NT2/D1 (cell line): ENCODE measurements at regions not wholly inside any gene's neighbourhood (a gene's known extent, or its start where the extent isn't known, plus 50 kb on each side); places are given as distances from the start of the nearest gene placed in this dataset.

ENCODE experiments used
- DNase-seq: peaks from one replicate; pipeline ENCODE4 v3.0.0-alpha.2; 2011; ENCODE audit warnings: low read depth, low spot score
- H3K27me3 ChIP-seq: 2 replicates; pipeline ENCODE4 v1.6.0; 2011; ENCODE audit warnings: mild to moderate bottlenecking; ENCODE audit not compliant: insufficient read length, insufficient read depth
- H3K36me3 ChIP-seq: 2 replicates; pipeline ENCODE4 v1.6.1; 2011; ENCODE audit warnings: mild to moderate bottlenecking, low read length, mixed read lengths; ENCODE audit not compliant: insufficient read depth, insufficient read length
- H3K4me1 ChIP-seq: 2 replicates; pipeline ENCODE4 v1.5.1; 2011; ENCODE audit not compliant: insufficient read depth, insufficient read length
- H3K4me3 ChIP-seq: 2 replicates; pipeline ENCODE4 v1.5.1; 2011; ENCODE audit warnings: low read depth; ENCODE audit not compliant: insufficient read length
- H3K9ac ChIP-seq: 2 replicates; pipeline ENCODE4 v1.6.0; 2011; ENCODE audit warnings: low read depth; ENCODE audit not compliant: insufficient read length
- H3K9me3 ChIP-seq: 2 replicates; pipeline ENCODE4 v1.5.1; 2011; ENCODE audit warnings: mild to moderate bottlenecking, low read length; ENCODE audit not compliant: insufficient read depth
- SUZ12 ChIP-seq: IDR thresholded peaks from 2 replicates; pipeline ENCODE4 v1.6.1; 2011; ENCODE audit not compliant: insufficient read length, insufficient read depth; ENCODE audit errors: extremely low read depth
- YY1 ChIP-seq: IDR thresholded peaks from 2 replicates; pipeline ENCODE4 v1.6.1; 2011; ENCODE audit not compliant: insufficient read length, insufficient read depth
- ZNF274 ChIP-seq: IDR thresholded peaks from 2 replicates; pipeline ENCODE4 v1.6.1; 2011; ENCODE audit warnings: mild to moderate bottlenecking, low read depth, low read length

GRCh38 chr12:125606312-125606711 lies 541.1 kb downstream of the AACS start:
- no peak overlapping the region for H3K9ac ChIP-seq
- no peaks in the 10 kb centered on the region for H3K9me3 ChIP-seq
- no peak for TF ChIP-seq ZNF274
- H3K4me3 ChIP-seq = no peak overlapping the region
- no peak for DNase-seq
- H3K4me1 ChIP-seq = no peaks in the 10 kb centered on the region
- no peaks in the 10 kb centered on the region for H3K36me3 ChIP-seq
- H3K27me3 ChIP-seq = no peaks in the 10 kb centered on the region

GRCh38 chr12:125610292-125610691 lies 545.1 kb downstream of the AACS start:
- no peak overlapping the region for H3K4me3 ChIP-seq
- DNase-seq = no peak
- no peak for TF ChIP-seq SUZ12

GRCh38 chr12:125610971-125611370 lies 545.7 kb downstream of the AACS start:
- H3K36me3 ChIP-seq = no peaks in the 10 kb centered on the region
- no peak overlapping the region for H3K4me3 ChIP-seq
- H3K9ac ChIP-seq = no peak overlapping the region
- DNase-seq = no peak
- no peaks in the 10 kb centered on the region for H3K27me3 ChIP-seq
- no peaks in the 10 kb centered on the region for H3K4me1 ChIP-seq
- no peaks in the 10 kb centered on the region for H3K9me3 ChIP-seq
- TF ChIP-seq YY1 = no peak
- no peak for TF ChIP-seq ZNF274
- TF ChIP-seq SUZ12 = no peak

More at GRCh38 chr12:125610292-125610691, 545.1 kb downstream of the AACS start:
- Histone ChIP-seq H3K4me1 (no peaks in the 10 kb centered on the region), H3K27me3 (no peaks in the 10 kb centered on the region), H3K9me3 (no peaks in the 10 kb centered on the region), H3K9ac (no peak overlapping the region), H3K36me3 (no peaks in the 10 kb centered on the region)

- DNase-seq = no peak
- Histone ChIP-seq H3K4me1 (no peaks in the 10 kb centered on the region), H3K36me3 (no peaks in the 10 kb centered on the region), H3K9me3 (no peaks in the 10 kb centered on the region), H3K9ac (no peak overlapping the region), H3K4me3 (no peak overlapping the region), H3K27me3 (no peaks in the 10 kb centered on the region)
- no peak for TF ChIP-seq ZNF274
- no peak for TF ChIP-seq SUZ12
- no peak for TF ChIP-seq YY1
Measured at GRCh38 chr12:125614058-125614457, 548.8 kb downstream of the AACS start.

GRCh38 chr12:125619723-125620122 lies 554.5 kb downstream of the AACS start:
- no peak for DNase-seq
- Histone ChIP-seq H3K4me3 (no peak overlapping the region), H3K27me3 (no peaks in the 10 kb centered on the region), H3K4me1 (no peaks in the 10 kb centered on the region), H3K9me3 (no peaks in the 10 kb centered on the region), H3K9ac (no peak overlapping the region), H3K36me3 (no peaks in the 10 kb centered on the region)
- TF ChIP-seq YY1 (no peak), ZNF274 (no peak), SUZ12 (no peak)

GRCh38 chr12:125633686-125634085 lies 568.5 kb downstream of the AACS start:
- Histone ChIP-seq H3K27me3 (no peaks in the 10 kb centered on the region), H3K9ac (no peak overlapping the region), H3K4me1 (no peaks in the 10 kb centered on the region), H3K9me3 (no peaks in the 10 kb centered on the region), H3K36me3 (no peaks in the 10 kb centered on the region), H3K4me3 (no peak overlapping the region)
- TF ChIP-seq SUZ12 (no peak), YY1 (no peak), ZNF274 (no peak)
- DNase-seq = no peak

GRCh38 chr12:125634813-125635212 lies 569.6 kb downstream of the AACS start:
- Histone ChIP-seq H3K36me3 (no peaks in the 10 kb centered on the region), H3K9ac (no peak overlapping the region), H3K4me3 (no peak overlapping the region), H3K4me1 (no peaks in the 10 kb centered on the region), H3K27me3 (no peaks in the 10 kb centered on the region), H3K9me3 (no peaks in the 10 kb centered on the region)
- DNase-seq = no peak
- TF ChIP-seq YY1 (no peak), ZNF274 (no peak), SUZ12 (no peak)

- H3K9ac ChIP-seq = no peak overlapping the region
- DNase-seq = no peak
- TF ChIP-seq ZNF274 (no peak), SUZ12 (no peak), YY1 (no peak)
- no peak overlapping the region for H3K4me3 ChIP-seq
- H3K36me3 ChIP-seq = no peaks in the 10 kb centered on the region
- H3K9me3 ChIP-seq = no peaks in the 10 kb centered on the region
- no peaks in the 10 kb centered on the region for H3K4me1 ChIP-seq
- H3K27me3 ChIP-seq = no peaks in the 10 kb centered on the region
Measured at GRCh38 chr12:125639826-125640225, 574.6 kb downstream of the AACS start.
